ENCODE measurements at regions not wholly inside any gene's neighbourhood (a gene's known extent, or its start where the extent isn't known, plus 50 kb on each side); places are given as distances from the start of the nearest gene placed in this dataset.

GRCh38 chr12:91859347-91859746 is 286.3 kb downstream of the BTG1 start:
- Histone ChIP-seq H3K4me1 (no peaks in the 10 kb centered on the region; the same call in 1 of the 2 replicates), H3K36me3 (no peaks in the 10 kb centered on the region), H3K27me3 (no peaks in the 10 kb centered on the region), H3K4me3 (ENCODE audit: low read depth, low read length) (no peak overlapping the region), H3K9me3 (no peaks in the 10 kb centered on the region)
- no peak for DNase-seq
- TF ChIP-seq CTCF (IDR thresholded peaks at IDR 0.05; ENCODE audit: low read depth, low read length), result no peak

GRCh38 chr12:91857813-91858542 is 287.7 kb downstream of the BTG1 start:
- no peak for TF ChIP-seq CTCF (IDR thresholded peaks at IDR 0.05; ENCODE audit: low read depth, low read length)
- no peak overlapping the region for H3K4me3 ChIP-seq (ENCODE audit: low read depth, low read length)
- H3K4me1 ChIP-seq, result no peaks in the 10 kb centered on the region; the same call in 1 of the 2 replicates
- no peaks in the 10 kb centered on the region for H3K9me3 ChIP-seq
- no peak for DNase-seq
- H3K36me3 ChIP-seq, result no peaks in the 10 kb centered on the region
- no peaks in the 10 kb centered on the region for H3K27me3 ChIP-seq

GRCh38 chr12:91854725-91855124 is 290.9 kb downstream of the BTG1 start:
- no peak for DNase-seq
- H3K4me1 ChIP-seq, result no peaks in the 10 kb centered on the region; the same call in 1 of the 2 replicates
- no peaks in the 10 kb centered on the region for H3K36me3 ChIP-seq
- no peaks in the 10 kb centered on the region for H3K9me3 ChIP-seq
- no peak overlapping the region for H3K4me3 ChIP-seq (ENCODE audit: low read depth, low read length)
- no peak for TF ChIP-seq CTCF (IDR thresholded peaks at IDR 0.05; ENCODE audit: low read depth, low read length)
- no peaks in the 10 kb centered on the region for H3K27me3 ChIP-seq

- TF ChIP-seq CTCF (IDR thresholded peaks at IDR 0.05; ENCODE audit: low read depth, low read length), result no peak
- H3K9me3 ChIP-seq, result no peaks in the 10 kb centered on the region
- H3K4me3 ChIP-seq (ENCODE audit: low read depth, low read length), result no peak overlapping the region
- DNase-seq, result no peak
- H3K4me1 ChIP-seq, result no peaks in the 10 kb centered on the region; the same call in 1 of the 2 replicates
- no peaks in the 10 kb centered on the region for H3K27me3 ChIP-seq
- no peaks in the 10 kb centered on the region for H3K36me3 ChIP-seq
Observed at GRCh38 chr12:91853350-91854127, 292.1 kb downstream of the BTG1 start.

- DNase-seq, result no peak
- TF ChIP-seq CTCF (IDR thresholded peaks at IDR 0.05; ENCODE audit: low read depth, low read length), result no peak
- Histone ChIP-seq H3K4me3 (ENCODE audit: low read depth, low read length) (no peak overlapping the region), H3K36me3 (no peaks in the 10 kb centered on the region), H3K4me1 (no peaks in the 10 kb centered on the region; the same call in 1 of the 2 replicates), H3K27me3 (no peaks in the 10 kb centered on the region), H3K9me3 (no peaks in the 10 kb centered on the region)
Observed at GRCh38 chr12:91852634-91853033, 293.0 kb downstream of the BTG1 start.

All from BE2C (cell line).